HEK293T (cell line): ENCODE measurements at regions not wholly inside any gene's neighbourhood (a gene's known extent, or its start where the extent isn't known, plus 50 kb on each side); places are given as distances from the start of the nearest gene placed in this dataset.

ENCODE experiments used
- ARNT ChIP-seq: fragments of 450-650 bp; IDR thresholded peaks from 2 replicates; pipeline ENCODE4 v1.6.1; 2017; ENCODE audit warnings: mild to moderate bottlenecking
- FOXA1 ChIP-seq: fragments of 450-650 bp; IDR thresholded peaks from 2 replicates; pipeline ENCODE4 v1.6.1; 2016; ENCODE audit warnings: mild to moderate bottlenecking
- FOXK2 ChIP-seq: fragments of 450-650 bp; IDR thresholded peaks from 2 replicates; pipeline ENCODE4 v1.6.1; 2016; ENCODE audit warnings: mild to moderate bottlenecking
- FOXM1 ChIP-seq: fragments of 450-650 bp; IDR thresholded peaks from 2 replicates; pipeline ENCODE4 v1.6.1; 2017; ENCODE audit warnings: mild to moderate bottlenecking, borderline replicate concordance
- SP1 ChIP-seq: fragments of 450-650 bp; IDR thresholded peaks from 2 replicates; pipeline ENCODE4 v1.6.1; 2017
- SUZ12 ChIP-seq: fragments of 450-650 bp; IDR thresholded peaks from 2 replicates; pipeline ENCODE4 v1.6.1; 2016; ENCODE audit warnings: mild to moderate bottlenecking
- TARDBP ChIP-seq: fragments of 450-650 bp; IDR thresholded peaks from 2 replicates; pipeline ENCODE4 v1.6.1; 2016

DNA sequence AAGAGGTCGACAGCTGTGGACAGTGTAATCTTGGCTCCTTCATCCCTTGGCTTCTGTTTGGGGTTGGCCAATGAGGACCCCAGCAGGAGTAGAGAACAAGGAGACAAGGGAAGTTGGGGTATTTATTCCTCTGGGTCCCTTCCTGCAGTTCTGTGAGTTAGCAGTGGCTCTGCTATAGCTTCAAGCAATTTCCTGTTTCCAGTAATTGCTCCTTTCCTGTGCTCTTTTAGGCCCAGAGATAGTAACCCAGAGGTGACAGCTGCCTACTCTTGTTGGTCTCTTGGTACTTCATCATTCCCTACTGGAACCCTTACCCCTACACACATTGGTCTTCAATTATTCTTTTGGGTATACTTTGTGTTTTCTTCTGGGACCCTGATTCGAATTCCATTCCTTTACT lies 92.9 kb downstream of the NR1D2 start:
- no peak for TF ChIP-seq SP1
- no peak for TF ChIP-seq FOXA1
- no peak for TF ChIP-seq SUZ12
- TF ChIP-seq FOXM1 = no peak
- no peak for TF ChIP-seq ARNT
- TF ChIP-seq FOXK2 = no peak
- TF ChIP-seq TARDBP = no peak
